NT2/D1 (cell line): ENCODE measurements at regions not wholly inside any gene's neighbourhood (a gene's known extent, or its start where the extent isn't known, plus 50 kb on each side); places are given as distances from the start of the nearest gene placed in this dataset.

Source experiments
- DNase-seq: peaks from one replicate; pipeline ENCODE4 v3.0.0-alpha.2; 2011; ENCODE audit warnings: low read depth, low spot score
- H3K27me3 ChIP-seq: 2 replicates; pipeline ENCODE4 v1.6.0; 2011; ENCODE audit warnings: mild to moderate bottlenecking; ENCODE audit not compliant: insufficient read length, insufficient read depth
- H3K36me3 ChIP-seq: 2 replicates; pipeline ENCODE4 v1.6.1; 2011; ENCODE audit warnings: mild to moderate bottlenecking, low read length, mixed read lengths; ENCODE audit not compliant: insufficient read depth, insufficient read length
- H3K4me1 ChIP-seq: 2 replicates; pipeline ENCODE4 v1.5.1; 2011; ENCODE audit not compliant: insufficient read depth, insufficient read length
- H3K4me3 ChIP-seq: 2 replicates; pipeline ENCODE4 v1.5.1; 2011; ENCODE audit warnings: low read depth; ENCODE audit not compliant: insufficient read length
- H3K9ac ChIP-seq: 2 replicates; pipeline ENCODE4 v1.6.0; 2011; ENCODE audit warnings: low read depth; ENCODE audit not compliant: insufficient read length
- H3K9me3 ChIP-seq: 2 replicates; pipeline ENCODE4 v1.5.1; 2011; ENCODE audit warnings: mild to moderate bottlenecking, low read length; ENCODE audit not compliant: insufficient read depth
- SUZ12 ChIP-seq: IDR thresholded peaks from 2 replicates; pipeline ENCODE4 v1.6.1; 2011; ENCODE audit not compliant: insufficient read length, insufficient read depth; ENCODE audit errors: extremely low read depth
- YY1 ChIP-seq: IDR thresholded peaks from 2 replicates; pipeline ENCODE4 v1.6.1; 2011; ENCODE audit not compliant: insufficient read length, insufficient read depth
- ZNF274 ChIP-seq: IDR thresholded peaks from 2 replicates; pipeline ENCODE4 v1.6.1; 2011; ENCODE audit warnings: mild to moderate bottlenecking, low read depth, low read length

- TF ChIP-seq YY1: no peak
- no peak for TF ChIP-seq ZNF274
- no peak for TF ChIP-seq SUZ12
- H3K36me3 ChIP-seq: no peaks in the 10 kb centered on the region
- H3K9me3 ChIP-seq: no peaks in the 10 kb centered on the region
- no peaks in the 10 kb centered on the region for H3K27me3 ChIP-seq
- no peak overlapping the region for H3K4me3 ChIP-seq
- no peak overlapping the region for H3K9ac ChIP-seq
- no peak for DNase-seq
- no peaks in the 10 kb centered on the region for H3K4me1 ChIP-seq
Measured at GRCh38 chr5:3182133-3182876, 413.3 kb upstream of the IRX1 start.

- no peak for DNase-seq
- H3K9ac ChIP-seq: no peak overlapping the region
- H3K27me3 ChIP-seq: no peaks in the 10 kb centered on the region
- no peak for TF ChIP-seq ZNF274
- TF ChIP-seq SUZ12: no peak
- TF ChIP-seq YY1: no peak
- no peaks in the 10 kb centered on the region for H3K9me3 ChIP-seq
- H3K36me3 ChIP-seq: no peaks in the 10 kb centered on the region
- H3K4me1 ChIP-seq: no peaks in the 10 kb centered on the region
- H3K4me3 ChIP-seq: no peak overlapping the region
Measured at GRCh38 chr5:3181671-3182070, 414.0 kb upstream of the IRX1 start.

GRCh38 chr5:3180636-3181035, 415.0 kb upstream of the IRX1 start:
- H3K4me3 ChIP-seq: no peak overlapping the region
- no peak for TF ChIP-seq ZNF274
- TF ChIP-seq YY1: no peak
- no peak for DNase-seq
- no peaks in the 10 kb centered on the region for H3K4me1 ChIP-seq
- no peaks in the 10 kb centered on the region for H3K9me3 ChIP-seq
- no peaks in the 10 kb centered on the region for H3K27me3 ChIP-seq
- H3K9ac ChIP-seq: no peak overlapping the region
- no peaks in the 10 kb centered on the region for H3K36me3 ChIP-seq

DNA sequence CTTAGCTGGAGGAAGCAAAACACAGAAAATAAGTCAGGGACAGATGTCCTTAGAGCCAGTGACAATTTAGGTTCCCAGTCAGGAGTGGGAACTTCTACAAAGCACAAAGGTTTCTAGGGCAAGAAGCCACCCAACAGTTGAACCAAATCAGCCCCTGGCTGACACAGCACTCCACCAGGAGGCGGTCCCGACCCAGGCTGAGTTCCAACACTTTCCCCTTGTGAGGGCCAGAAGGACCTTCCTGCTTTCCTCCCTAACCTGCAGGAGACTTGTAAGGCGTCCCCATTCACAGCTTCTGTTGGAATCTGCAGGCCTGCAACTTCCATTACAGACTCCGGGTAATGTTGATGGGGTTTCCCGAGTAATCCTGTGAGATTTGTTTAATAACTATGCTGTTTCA, 416.4 kb upstream of the IRX1 start:
- Histone ChIP-seq H3K36me3 (no peaks in the 10 kb centered on the region), H3K27me3 (no peaks in the 10 kb centered on the region), H3K9me3 (no peaks in the 10 kb centered on the region), H3K4me3 (no peak overlapping the region), H3K4me1 (no peaks in the 10 kb centered on the region), H3K9ac (no peak overlapping the region)
- TF ChIP-seq YY1 (no peak), ZNF274 (no peak), SUZ12 (no peak)
- DNase-seq: no peak

DNA sequence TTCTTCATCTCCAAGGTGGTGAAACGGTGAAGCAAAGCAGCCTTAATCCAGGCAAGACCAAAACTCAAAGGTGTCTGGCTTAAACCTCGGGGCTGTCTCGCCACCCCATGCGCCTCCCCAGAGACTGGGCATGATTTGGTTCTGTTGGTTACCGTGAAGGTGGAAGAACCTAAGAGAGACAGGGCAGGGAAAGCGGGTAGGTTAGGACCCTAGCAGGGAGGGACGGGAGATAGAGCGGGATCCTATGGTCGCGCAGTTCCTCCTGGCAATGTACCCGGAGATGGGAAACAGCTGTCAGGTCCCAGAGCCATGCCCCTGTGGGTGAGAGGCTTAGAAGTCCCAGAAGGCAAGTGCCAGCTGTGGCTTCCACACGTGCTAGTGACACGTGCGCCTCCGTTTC, 418.3 kb upstream of the IRX1 start:
- no peaks in the 10 kb centered on the region for H3K36me3 ChIP-seq
- TF ChIP-seq ZNF274 (no peak), SUZ12 (no peak), YY1 (no peak)

GRCh38 chr5:3175416-3175815, 420.2 kb upstream of the IRX1 start:
- H3K9ac ChIP-seq: no peak overlapping the region
- H3K9me3 ChIP-seq: no peaks in the 10 kb centered on the region
- H3K4me3 ChIP-seq: no peak overlapping the region
- no peaks in the 10 kb centered on the region for H3K4me1 ChIP-seq
- TF ChIP-seq YY1: no peak
- no peak for TF ChIP-seq SUZ12
- no peak for TF ChIP-seq ZNF274
- no peaks in the 10 kb centered on the region for H3K36me3 ChIP-seq
- no peak for DNase-seq
- no peaks in the 10 kb centered on the region for H3K27me3 ChIP-seq

More for the DNA sequence above, 418.3 kb upstream of the IRX1 start:
- Histone ChIP-seq H3K9ac (no peak overlapping the region), H3K4me1 (no peaks in the 10 kb centered on the region), H3K4me3 (no peak overlapping the region), H3K27me3 (no peaks in the 10 kb centered on the region), H3K9me3 (no peaks in the 10 kb centered on the region)
- no peak for DNase-seq

DNA sequence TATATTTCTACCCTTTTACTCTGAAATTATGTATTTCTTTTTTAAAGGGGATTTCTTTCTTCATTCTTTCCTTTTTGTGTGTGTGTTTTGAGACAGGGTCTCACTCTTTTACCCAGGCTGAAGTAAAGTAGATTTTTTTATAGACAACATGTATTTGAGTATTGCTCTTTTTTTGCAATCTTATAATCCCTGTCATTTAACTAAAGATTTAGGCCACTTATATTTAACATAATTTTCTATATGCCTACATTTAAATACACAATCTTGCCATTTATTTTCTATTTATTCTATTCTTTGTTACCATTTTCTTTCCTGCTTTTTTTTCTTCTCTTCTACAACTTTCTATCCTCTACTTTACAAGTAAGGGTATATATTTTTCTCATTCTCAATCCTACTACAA, 416.0 kb upstream of the IRX2 start:
- no peak overlapping the region for H3K9ac ChIP-seq

More for the DNA sequence above, 416.0 kb upstream of the IRX2 start:
- DNase-seq: no peak
- no peak for TF ChIP-seq ZNF274
- no peak for TF ChIP-seq SUZ12
- TF ChIP-seq YY1: no peak
- Histone ChIP-seq H3K36me3 (no peaks in the 10 kb centered on the region), H3K9me3 (peaks cover 14% of the 10 kb centered on the region), H3K27me3 (no peaks in the 10 kb centered on the region), H3K4me3 (no peak overlapping the region), H3K4me1 (no peaks in the 10 kb centered on the region)
